HG03460 (cell line): ENCODE measurements at regions not wholly inside any gene's neighbourhood (a gene's known extent, or its start where the extent isn't known, plus 50 kb on each side); places are given as distances from the start of the nearest gene placed in this dataset.

Source experiments
- ATAC-seq: cut with Tn5 transposase; IDR thresholded peaks from one replicate; pipeline ENCODE4 v1.9.1; 2021; ENCODE audit not compliant: unreplicated experiment

GRCh38 chr13:104782741-104783140 lies 1716.5 kb upstream of the SLC10A2 start:
- no peak for ATAC-seq

- no peak for ATAC-seq
Observed at GRCh38 chr13:104779311-104779993, 1713.2 kb upstream of the SLC10A2 start.

GRCh38 chr13:104773775-104774174 lies 1707.6 kb upstream of the SLC10A2 start:
- peak; percentile 74 for ATAC-seq

- ATAC-seq: no peak
Observed at GRCh38 chr13:104769545-104769944, 1703.3 kb upstream of the SLC10A2 start.

GRCh38 chr13:104766319-104766718 lies 1700.1 kb upstream of the SLC10A2 start:
- ATAC-seq: no peak

- no peak for ATAC-seq
Observed at GRCh38 chr13:104764600-104764999, 1698.4 kb upstream of the SLC10A2 start.

- ATAC-seq: no peak
Observed at GRCh38 chr13:104759069-104759468, 1692.9 kb upstream of the SLC10A2 start.

GRCh38 chr13:104757712-104758111 lies 1691.5 kb upstream of the SLC10A2 start:
- no peak for ATAC-seq

GRCh38 chr13:104750377-104750776 lies 1684.2 kb upstream of the SLC10A2 start:
- ATAC-seq: no peak

- no peak for ATAC-seq
Observed at GRCh38 chr13:104740641-104741222, 1674.5 kb upstream of the SLC10A2 start.

GRCh38 chr13:104737713-104738112 lies 1671.5 kb upstream of the SLC10A2 start:
- ATAC-seq: no peak

- ATAC-seq: no peak
Observed at GRCh38 chr13:104733427-104733826, 1667.2 kb upstream of the SLC10A2 start.

- no peak for ATAC-seq
Observed at GRCh38 chr13:104715111-104715510, 1648.9 kb upstream of the SLC10A2 start.

- ATAC-seq: no peak
Observed at GRCh38 chr13:104705031-104705750, 1639.0 kb upstream of the SLC10A2 start.

- ATAC-seq: no peak
Observed at GRCh38 chr13:104701591-104701990, 1635.4 kb upstream of the SLC10A2 start.

GRCh38 chr13:104694397-104694796 lies 1628.2 kb upstream of the SLC10A2 start:
- ATAC-seq: no peak

GRCh38 chr13:104693126-104693525 lies 1626.9 kb upstream of the SLC10A2 start:
- no peak for ATAC-seq

GRCh38 chr13:104691767-104692467 lies 1625.7 kb upstream of the SLC10A2 start:
- no peak for ATAC-seq

GRCh38 chr13:104686484-104686883 lies 1620.3 kb upstream of the SLC10A2 start:
- no peak for ATAC-seq

- ATAC-seq: no peak
Observed at GRCh38 chr13:104683789-104684188, 1617.6 kb upstream of the SLC10A2 start.

GRCh38 chr13:104678161-104678560 lies 1611.9 kb upstream of the SLC10A2 start:
- ATAC-seq: no peak

- no peak for ATAC-seq
Observed at GRCh38 chr13:104671901-104672300, 1605.7 kb upstream of the SLC10A2 start.
